Keratinocyte (primary cell): ENCODE measurements at regions not wholly inside any gene's neighbourhood (a gene's known extent, or its start where the extent isn't known, plus 50 kb on each side); places are given as distances from the start of the nearest gene placed in this dataset.

Experiments used
- DNase-seq: peaks from one replicate; pipeline ENCODE4 v3.0.0-alpha.2; 2011; ENCODE audit warnings: low read depth, missing footprints, low spot score
- FAIRE-seq: peaks from 2 replicates; lab custom pipeline; 2011; peaks lifted over from hg19 to GRCh38; lab: Jason Lieb, UNC
- H2AFZ ChIP-seq: 2 replicates; pipeline ENCODE4 v1.6.0; 2012; ENCODE audit warnings: low read length, control low read depth, inconsistent platforms; ENCODE audit not compliant: control insufficient read depth
- H3K27ac ChIP-seq: 2 replicates; pipeline ENCODE4 v1.5.1; 2011; ENCODE audit warnings: low read length; ENCODE audit not compliant: control insufficient read depth, insufficient read depth
- H3K27me3 ChIP-seq: 3 replicates; pipeline ENCODE4 v1.6.0; 2011; ENCODE audit warnings: low read length; ENCODE audit not compliant: control insufficient read depth, insufficient read depth; ENCODE audit errors: extremely low read depth
- H3K36me3 ChIP-seq, 2 experiments: 2 replicates in 1 of 2; 3 replicates in 1 of 2; pipeline ENCODE4 v1.5.1; 2011; ENCODE audit warnings: low read length in 2 of 2, mild to moderate bottlenecking in 1 of 2; ENCODE audit not compliant: control insufficient read depth in 2 of 2, insufficient read depth in 2 of 2; ENCODE audit errors: extremely low read depth in 1 of 2
- H3K4me1 ChIP-seq: 3 replicates; pipeline ENCODE4 v1.5.1; 2011; ENCODE audit warnings: low read length; ENCODE audit not compliant: control insufficient read depth, insufficient read depth; ENCODE audit errors: extremely low read depth
- H3K4me2 ChIP-seq: 3 replicates; pipeline ENCODE4 v1.6.0; 2011; ENCODE audit warnings: low read depth, low read length; ENCODE audit not compliant: control insufficient read depth, insufficient read depth; ENCODE audit errors: extremely low read depth
- H3K4me3 ChIP-seq, 3 experiments: fragments of 200-600 bp in 1 of 3; sonication (generic) in 1 of 3; 2 replicates in 2 of 3; 3 replicates in 1 of 3; pipeline ENCODE4 v1.5.1; 2011 to 2016; ENCODE audit warnings: low read length in 3 of 3, mild to moderate bottlenecking in 3 of 3, control low read depth in 2 of 3, inconsistent platforms in 1 of 3, low read depth in 1 of 3, mixed read lengths in 1 of 3, mixed run types in 1 of 3, moderate library complexity in 1 of 3; ENCODE audit not compliant: control insufficient read depth in 2 of 3, insufficient read depth in 2 of 3; ENCODE audit errors: extremely low read depth in 1 of 3
- H3K79me2 ChIP-seq: 2 replicates; pipeline ENCODE4 v1.6.0; 2012; ENCODE audit warnings: low read length; ENCODE audit not compliant: control insufficient read depth, insufficient read depth
- H3K9ac ChIP-seq: 3 replicates; pipeline ENCODE4 v1.6.0; 2011; ENCODE audit warnings: low read length; ENCODE audit not compliant: control insufficient read depth, insufficient read depth; ENCODE audit errors: extremely low read depth
- H3K9me1 ChIP-seq: 3 replicates; pipeline ENCODE4 v1.6.0; 2011; ENCODE audit warnings: low read length; ENCODE audit not compliant: control insufficient read depth, insufficient read depth; ENCODE audit errors: extremely low read depth
- H3K9me3 ChIP-seq: 2 replicates; pipeline ENCODE4 v1.5.1; 2012; ENCODE audit warnings: low read depth, low read length; ENCODE audit not compliant: control insufficient read depth
- H4K20me1 ChIP-seq: 3 replicates; pipeline ENCODE4 v1.6.0; 2011; ENCODE audit warnings: low read length; ENCODE audit not compliant: control insufficient read depth, insufficient read depth; ENCODE audit errors: extremely low read depth
- CTCF ChIP-seq, 3 experiments: IDR thresholded peaks in 1 of 3; conservative IDR thresholded peaks in 1 of 3; optimal IDR thresholded peaks in 1 of 3; 2 replicates in 2 of 3; 3 replicates in 1 of 3; pipeline versions ENCODE3 to v1.5.1; 2011; ENCODE audit warnings: low read length in 3 of 3, mild to moderate bottlenecking in 3 of 3, moderate library complexity in 2 of 3, control low read depth in 1 of 3, inconsistent platforms in 1 of 3; ENCODE audit not compliant: insufficient read depth in 2 of 3; ENCODE audit errors: extremely low read depth in 1 of 3
- EZH2 ChIP-seq: IDR thresholded peaks from one replicate; pipeline ENCODE4 v1.6.1; 2012; ENCODE audit warnings: inconsistent platforms, mild to moderate bottlenecking, low read length, moderate library complexity
- dilution Hi-C: fragments of 300-500 bp; cut with MboI; formaldehyde crosslinking; loops from one replicate; pipeline ENCODE4 v1.7.0; 2020; ENCODE audit warnings: low sequenced_read_pairs; ENCODE audit not compliant: extremely low pct_ligation_motif_present

- Histone ChIP-seq H3K4me3 (no peak overlapping the region), H3K9me3 (no peaks in the 10 kb centered on the region), H3K36me3 (no peaks in the 10 kb centered on the region), H3K27ac (no peak overlapping the region), H3K9me1 (no peaks in the 10 kb centered on the region), H2AFZ (no peak overlapping the region), H3K9ac (no peak overlapping the region), H3K79me2 (no peaks in the 10 kb centered on the region), H4K20me1 (no peaks in the 10 kb centered on the region), H3K4me2 (no peak overlapping the region), H3K27me3 (peaks cover 4% of the 10 kb centered on the region), H3K4me1 (peaks cover 5% of the 10 kb centered on the region)
- TF ChIP-seq CTCF (optimal IDR thresholded peaks at IDR 0.05 in 1 of 3, IDR thresholded peaks at IDR 0.05 in 1 of 3, conservative IDR thresholded peaks at IDR 0.05 in 1 of 3; ENCODE audit: extremely low read depth in 1 of 3, insufficient read depth in 2 of 3, low read length in 3 of 3) (no peak), EZH2 (no peak)
- dilution Hi-C loops, result no loop called here
- no peak for DNase-seq
- FAIRE-seq, result no peak
Observed at GRCh38 chr6:43910149-43910637, 140.2 kb downstream of the VEGFA start.

GRCh38 chr6:43909474-43910148, 139.6 kb downstream of the VEGFA start:
- H2AFZ ChIP-seq, result no peak overlapping the region
- no peaks in the 10 kb centered on the region for H3K79me2 ChIP-seq
- no peak for TF ChIP-seq CTCF (optimal IDR thresholded peaks at IDR 0.05 in 1 of 3, IDR thresholded peaks at IDR 0.05 in 1 of 3, conservative IDR thresholded peaks at IDR 0.05 in 1 of 3; ENCODE audit: extremely low read depth in 1 of 3, insufficient read depth in 2 of 3, low read length in 3 of 3)
- TF ChIP-seq EZH2, result no peak
- peaks cover 5% of the 10 kb centered on the region for H3K4me1 ChIP-seq
- H3K9me1 ChIP-seq, result no peaks in the 10 kb centered on the region
- H3K9ac ChIP-seq, result no peak overlapping the region
- no peak overlapping the region for H3K27ac ChIP-seq
- no peak overlapping the region for H3K4me2 ChIP-seq
- H3K36me3 ChIP-seq, result no peaks in the 10 kb centered on the region
- no peaks in the 10 kb centered on the region for H4K20me1 ChIP-seq
- no peaks in the 10 kb centered on the region for H3K9me3 ChIP-seq
- no peak overlapping the region for H3K4me3 ChIP-seq
- H3K27me3 ChIP-seq, result peaks cover 4% of the 10 kb centered on the region
- no peak for FAIRE-seq
- dilution Hi-C loops, result no loop called here
- DNase-seq, result no peak
